GM18520 (cell line): ENCODE measurements at regions not wholly inside any gene's neighbourhood (a gene's known extent, or its start where the extent isn't known, plus 50 kb on each side); places are given as distances from the start of the nearest gene placed in this dataset.
"Not testable (repeated sequence)": the region's sequence is repeated elsewhere in the genome, so short reads cannot be mapped to it uniquely, and the experiment has no call there.

Experiments used
- ATAC-seq: cut with Tn5 transposase; IDR thresholded peaks from one replicate; pipeline ENCODE4 v1.9.1; 2021; ENCODE audit not compliant: unreplicated experiment

DNA sequence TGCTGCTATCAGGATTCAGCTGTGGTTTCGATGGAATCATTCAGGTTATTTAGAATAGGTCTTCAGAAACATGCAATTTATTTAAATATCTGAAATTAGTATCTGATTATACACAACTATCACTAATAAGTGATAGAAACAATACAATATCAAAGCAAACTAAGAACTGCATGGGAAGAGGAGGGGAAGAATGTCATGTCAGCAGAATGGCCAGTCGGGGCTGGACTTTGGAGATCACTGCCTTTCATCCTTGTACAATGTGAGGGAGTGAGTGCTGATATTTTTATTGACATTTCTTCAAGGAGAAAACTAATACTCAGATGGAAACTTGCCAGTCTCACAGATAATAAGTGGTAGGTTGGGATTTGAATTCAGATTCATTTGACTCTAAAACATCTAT lies 224.0 kb upstream of the LINC00305 start:
- ATAC-seq = no peak

DNA sequence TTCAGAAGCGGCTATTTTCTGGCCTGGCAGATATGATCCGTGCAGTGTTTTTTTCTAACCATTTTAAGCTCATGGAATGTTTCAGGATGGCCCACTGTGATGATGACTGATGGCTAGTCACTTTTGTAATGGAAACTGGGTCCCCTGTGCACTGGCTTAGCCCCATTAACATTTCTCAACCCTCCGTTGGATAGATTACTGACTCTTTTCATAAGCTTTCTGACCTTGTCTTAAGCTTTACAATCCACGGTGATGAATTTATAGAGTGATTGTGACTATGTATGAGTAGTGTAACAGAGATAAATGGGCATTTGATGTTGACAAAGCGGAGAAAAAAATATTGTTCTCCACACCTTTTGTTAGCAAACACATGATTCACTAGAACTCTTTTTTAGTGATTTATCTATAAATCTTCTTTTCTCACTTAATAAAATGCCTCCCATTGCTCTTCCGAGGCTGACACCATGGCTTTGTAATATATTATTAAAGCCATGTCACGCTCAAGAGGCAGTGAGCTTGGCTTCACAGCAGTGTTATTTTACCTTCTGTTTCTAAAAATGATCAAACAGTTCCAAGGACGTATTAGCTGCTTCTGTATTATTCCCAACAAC lies 221.0 kb upstream of the LINC00305 start:
- not testable (repeated sequence) for ATAC-seq

DNA sequence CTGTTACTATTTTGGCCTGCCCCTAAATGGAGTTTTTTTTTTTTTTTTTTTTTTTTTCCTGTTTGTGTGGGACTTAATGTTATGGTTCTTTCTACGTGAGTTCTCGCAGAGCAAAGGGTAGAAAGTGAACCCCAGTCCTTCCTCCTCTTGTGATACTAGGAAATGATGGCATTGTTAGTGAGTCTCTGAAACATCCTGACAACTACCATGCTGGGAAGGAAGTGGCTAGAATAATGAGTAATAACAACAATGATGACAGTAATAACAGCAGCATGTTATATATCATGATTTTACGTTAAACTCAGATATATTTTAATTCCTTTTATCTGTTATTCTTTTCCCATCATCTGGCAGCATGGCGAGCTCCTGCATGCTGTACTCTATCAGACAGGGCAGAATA lies 216.2 kb upstream of the LINC00305 start:
- ATAC-seq = no peak

DNA sequence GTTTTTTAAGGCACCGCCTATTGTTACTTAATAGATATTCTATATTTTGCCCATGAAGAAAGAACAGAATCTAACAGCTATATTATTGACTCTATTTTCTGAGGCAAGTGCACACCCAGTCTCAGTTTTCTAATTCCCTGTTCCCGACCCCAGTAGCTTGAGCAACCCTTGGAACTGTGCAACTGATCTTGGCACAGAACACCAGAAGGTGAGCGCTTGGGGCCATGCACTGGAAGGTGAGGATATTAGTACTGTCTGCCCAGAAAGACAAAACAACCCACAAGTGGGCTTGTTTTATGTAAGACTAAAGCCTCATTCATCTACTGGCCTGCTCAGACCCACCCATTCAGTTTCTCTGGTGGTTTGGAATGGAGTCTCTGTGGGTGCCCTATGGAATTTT lies 188.8 kb upstream of the LINC00305 start:
- ATAC-seq = no peak

DNA sequence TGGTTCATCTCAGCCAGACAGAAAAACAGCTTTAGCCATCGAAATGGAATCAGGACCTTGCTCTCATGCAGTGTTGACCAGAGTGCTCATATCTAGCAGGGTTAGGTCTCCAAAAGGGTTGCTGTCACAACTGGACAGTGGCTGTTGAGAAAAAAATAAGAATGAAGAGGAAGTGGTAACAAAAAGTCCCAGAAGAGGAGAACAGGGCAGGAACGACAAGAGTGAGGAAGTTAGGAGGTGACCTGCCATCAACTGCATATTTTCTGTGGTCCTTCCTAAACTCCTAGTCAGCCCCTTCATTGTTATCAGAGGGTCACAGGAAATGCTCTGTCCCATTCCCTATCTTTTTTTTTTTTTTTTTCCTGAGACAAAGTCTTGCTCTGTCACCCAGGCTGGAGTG lies 188.1 kb upstream of the LINC00305 start:
- ATAC-seq = no peak

DNA sequence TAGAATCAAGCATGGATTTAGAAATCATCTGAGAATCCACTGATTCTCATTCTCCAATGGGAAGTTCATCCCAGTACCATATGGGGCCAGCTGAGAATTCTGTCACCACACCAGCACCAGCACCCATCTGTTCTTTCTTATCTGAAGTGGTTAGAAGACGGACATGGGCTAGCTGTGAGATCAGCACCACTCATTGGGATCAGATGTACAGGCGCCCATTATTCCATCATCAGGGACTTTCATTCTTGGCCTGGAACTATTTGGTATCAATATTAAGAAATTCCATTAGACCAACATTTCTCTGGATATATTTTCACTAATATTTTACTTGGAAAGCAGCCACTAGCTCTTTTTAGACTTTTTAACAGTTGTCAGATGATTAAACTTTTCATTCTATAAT lies 185.9 kb upstream of the LINC00305 start:
- no peak for ATAC-seq

DNA sequence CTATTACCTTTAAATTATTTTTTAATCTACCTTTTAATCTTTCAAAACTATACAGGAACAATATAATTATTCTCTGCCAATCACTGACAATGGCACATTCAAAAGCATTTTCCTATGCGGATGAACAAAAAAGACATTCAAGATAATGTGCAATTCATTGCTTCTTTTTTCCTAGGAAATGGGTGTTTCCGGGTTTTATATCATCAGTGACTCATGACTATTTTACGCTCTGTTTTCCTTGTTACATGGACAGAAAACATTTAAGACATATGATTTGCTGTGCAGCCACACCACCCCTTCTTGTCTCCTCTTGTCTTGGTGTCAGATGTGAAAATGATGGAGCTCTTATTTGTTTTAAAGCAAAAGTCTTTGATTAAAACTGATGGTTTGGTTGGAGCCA lies 184.7 kb upstream of the LINC00305 start:
- ATAC-seq = no peak

DNA sequence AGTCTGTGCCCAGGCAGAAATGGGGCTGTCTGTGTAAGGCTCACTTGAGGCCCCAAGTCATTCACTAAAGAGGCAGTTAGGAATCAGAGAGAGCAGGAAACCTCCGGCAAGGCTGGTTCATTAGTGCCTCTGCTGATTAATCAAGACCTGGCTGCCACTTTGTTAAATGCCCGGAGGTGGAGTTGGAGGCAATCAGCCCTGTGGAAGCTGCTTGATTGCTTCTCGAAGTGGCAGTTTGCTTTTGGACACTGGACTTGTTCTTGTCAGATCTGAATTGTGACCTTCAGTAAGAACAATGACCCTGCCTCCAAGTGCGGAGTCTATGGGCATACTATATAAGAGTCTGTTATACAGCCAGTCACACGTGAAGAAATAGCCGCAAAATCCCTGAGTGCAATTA lies 183.9 kb upstream of the LINC00305 start:
- no peak for ATAC-seq

DNA sequence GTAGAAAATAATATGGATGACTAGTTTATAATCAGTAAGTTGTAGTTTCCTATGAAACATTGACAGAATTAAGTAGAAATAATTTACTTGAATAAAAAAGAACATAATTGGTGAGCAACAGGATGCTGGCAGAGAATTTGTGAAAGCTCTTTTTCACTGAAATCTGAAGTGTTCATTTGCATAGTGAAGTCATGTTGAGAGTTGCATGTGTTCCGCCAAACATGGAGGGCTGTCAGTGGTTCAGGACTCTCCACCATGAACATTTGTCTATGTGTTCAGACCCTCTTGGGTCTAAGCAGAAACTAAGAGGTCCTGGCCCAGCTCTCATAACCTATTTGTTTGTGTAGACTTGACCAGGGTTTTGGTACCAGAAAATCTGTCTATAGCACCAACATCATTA lies 182.5 kb upstream of the LINC00305 start:
- ATAC-seq = no peak

DNA sequence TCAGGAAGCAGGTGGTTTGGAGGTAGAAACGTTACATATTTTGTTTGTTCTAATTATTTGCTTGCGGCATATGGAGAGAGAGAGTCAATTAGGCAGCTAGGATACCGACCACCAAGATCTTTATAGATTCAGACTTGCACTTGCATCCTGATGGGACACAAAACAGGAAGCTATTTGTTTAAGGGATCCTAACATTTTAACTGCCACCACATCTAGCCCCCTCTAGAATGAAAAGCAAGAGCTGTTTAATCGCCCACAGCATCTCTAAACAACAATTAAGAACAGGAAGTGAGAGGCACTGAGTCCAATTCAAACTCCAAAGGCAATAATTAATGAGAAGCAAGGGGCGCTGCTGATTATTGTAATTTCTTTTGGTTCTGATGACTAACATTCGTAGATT lies 182.0 kb upstream of the LINC00305 start:
- no peak for ATAC-seq

DNA sequence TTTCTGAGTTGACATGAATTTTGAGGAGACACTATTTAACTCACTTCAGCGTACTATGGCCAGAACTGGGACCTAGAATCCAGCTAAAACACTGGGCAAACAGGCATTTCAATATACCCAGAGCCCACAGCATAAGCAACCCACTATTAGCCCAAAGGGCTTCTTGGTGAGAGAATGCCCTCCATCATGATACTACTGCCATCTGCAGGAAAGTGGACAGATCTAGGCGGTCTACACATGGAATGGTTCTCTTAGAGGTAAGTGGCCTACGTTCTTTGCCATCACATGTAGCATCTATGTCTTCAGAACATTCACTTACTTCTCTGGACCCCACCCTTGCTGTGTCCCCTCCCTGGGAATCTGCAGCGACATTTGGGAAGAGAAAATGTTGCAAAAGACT lies 181.3 kb upstream of the LINC00305 start:
- ATAC-seq = no peak

DNA sequence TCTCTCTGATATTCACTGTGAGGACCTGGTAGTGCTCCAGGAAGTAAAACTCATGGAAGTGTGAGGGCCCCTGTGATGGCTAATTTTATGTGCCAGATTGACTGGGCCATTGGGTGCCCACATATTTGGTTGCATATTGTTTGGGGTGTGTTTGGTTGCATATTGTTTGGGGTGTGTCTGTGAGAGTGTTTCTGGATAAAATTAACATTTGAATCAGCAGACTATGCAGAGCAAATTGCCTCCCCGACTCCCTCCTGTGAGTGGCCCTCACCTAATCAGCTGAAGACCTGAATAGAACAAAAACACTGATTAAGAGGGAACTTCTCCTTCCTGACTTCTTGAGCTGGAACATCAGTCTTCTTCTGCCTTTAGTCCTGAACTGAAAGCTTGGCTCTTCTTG lies 173.3 kb upstream of the LINC00305 start:
- ATAC-seq = no peak

DNA sequence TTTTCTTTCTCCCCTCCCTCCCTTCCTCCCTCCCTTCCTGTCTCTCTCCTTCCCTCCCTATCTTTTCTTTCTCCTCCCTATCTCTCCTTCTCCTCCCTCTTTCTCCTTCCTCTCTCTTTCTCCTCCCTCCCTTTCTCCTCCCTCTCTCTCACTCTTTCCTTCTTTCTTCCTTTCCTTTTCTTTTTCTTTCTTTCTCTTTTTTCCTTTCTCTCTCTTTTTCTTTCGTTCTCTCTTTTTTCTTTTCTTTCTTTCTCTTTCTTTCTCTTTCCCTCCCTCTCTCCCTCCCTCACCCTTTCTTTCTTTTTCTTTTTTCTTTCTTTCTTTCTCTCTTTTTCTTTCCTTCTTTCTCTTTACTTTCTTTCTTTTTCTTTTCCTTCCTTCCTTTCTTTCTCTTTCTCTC lies 169.7 kb upstream of the LINC00305 start:
- ATAC-seq = no peak

DNA sequence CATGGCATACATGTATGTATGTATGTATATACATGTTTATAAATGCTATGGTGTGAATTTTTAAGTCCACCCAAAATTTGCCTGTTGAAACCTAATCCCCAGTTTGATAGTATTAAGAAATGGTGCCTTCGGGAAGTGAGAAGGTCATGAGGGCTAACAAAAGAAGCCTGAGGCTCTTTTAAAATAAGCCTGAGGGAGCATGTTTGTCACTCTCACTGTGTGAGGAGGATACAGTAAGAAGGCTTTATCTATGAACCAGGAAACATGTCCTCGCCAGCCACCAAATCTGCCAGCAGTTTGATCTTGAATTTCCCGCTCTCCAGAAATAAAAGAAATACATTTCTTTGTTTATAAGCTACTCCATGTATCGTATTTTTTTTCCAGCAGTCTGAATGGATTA lies 163.0 kb upstream of the LINC00305 start:
- no peak for ATAC-seq

DNA sequence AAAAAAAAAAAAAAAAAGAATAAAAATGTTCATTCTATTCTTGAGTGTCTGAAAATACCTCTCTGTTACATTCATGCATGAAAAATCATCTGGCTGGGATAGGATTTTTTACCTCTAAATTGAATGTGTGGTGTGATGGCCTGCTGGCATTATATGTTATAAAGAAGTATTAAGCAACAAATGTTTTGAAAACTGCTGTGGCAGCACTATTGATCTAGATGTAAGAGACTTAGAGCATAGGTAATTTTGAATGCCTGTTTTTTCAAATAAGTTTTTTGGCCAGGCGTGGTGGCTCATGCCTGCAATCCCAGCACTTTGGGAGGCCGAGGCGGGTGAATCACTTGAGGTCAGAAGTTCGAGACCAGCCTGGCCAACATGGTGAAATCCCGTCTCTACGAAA lies 147.0 kb upstream of the LINC00305 start:
- no peak for ATAC-seq

DNA sequence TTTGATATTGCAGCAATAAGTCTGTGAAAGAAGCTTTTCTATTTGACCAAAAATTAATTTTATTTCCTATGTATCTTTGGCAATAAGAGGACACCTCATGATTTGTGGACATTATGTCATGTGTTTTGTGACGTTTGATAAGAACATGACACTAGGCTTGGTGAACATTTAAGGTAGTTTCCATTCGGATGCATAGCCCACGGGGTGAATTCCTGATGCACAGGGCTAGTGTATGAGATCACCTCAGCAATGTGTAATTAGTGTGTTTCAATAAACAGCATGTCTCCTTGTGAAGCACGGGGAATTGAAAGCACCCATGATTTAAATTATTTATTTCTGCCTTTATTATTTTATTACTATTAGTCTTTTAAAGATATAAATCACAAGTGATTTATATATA lies 146.1 kb upstream of the LINC00305 start:
- ATAC-seq = no peak

DNA sequence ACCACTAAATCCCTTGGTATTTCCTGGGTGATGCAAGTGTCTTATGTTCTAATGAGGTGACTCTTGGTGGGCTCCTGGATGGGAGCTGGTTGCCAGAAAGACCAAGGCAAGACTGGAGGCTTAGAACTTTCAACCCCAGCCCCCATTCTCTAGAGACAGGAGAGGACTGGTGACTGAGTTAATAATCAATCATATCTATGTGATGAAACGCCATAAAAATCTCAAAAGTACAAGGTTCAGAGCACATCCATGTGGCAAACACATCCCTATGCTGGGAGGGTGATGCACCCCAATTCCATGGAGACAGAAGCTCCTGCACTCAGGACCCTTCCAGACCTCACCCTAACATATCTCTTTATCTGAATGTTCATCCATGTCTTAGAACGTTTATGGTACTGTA lies 139.5 kb upstream of the LINC00305 start:
- ATAC-seq = no peak

DNA sequence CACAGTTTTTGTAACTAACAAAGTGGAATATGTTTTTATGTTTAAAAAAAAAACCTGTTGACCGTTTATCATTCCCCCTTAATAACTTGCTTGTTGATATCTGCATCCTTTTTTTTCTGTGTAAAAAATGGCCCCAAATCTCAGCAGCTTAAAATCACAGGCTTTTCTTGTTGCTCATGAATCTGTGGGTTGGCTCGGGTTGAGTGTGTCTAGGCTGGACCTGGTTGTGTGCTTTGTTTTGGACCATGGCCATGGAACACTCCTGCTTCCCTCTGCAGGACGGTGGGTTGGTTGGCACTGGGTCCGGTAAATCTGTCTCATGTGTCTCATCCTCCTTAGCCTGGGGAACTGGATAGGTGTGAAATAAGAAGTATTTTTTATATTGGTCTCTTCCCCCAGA lies 139.0 kb upstream of the LINC00305 start:
- ATAC-seq = no peak

DNA sequence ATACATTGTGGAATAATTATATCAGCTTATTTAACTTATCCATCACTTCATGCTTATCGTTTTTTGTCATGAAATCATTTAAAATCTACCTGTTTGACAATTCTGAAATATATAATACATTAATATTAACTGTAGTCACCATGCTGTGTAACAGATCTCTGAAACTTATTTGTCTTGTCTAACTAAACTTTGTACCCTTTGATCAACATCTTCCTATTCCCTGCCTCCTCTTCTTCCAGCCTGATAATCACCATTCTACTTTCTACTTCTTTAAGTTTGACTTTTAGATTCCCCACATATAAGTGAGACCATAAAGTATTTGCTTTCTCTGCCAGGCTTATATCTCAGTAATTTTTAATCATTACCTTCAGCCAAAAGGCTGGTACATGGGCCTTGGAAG lies 134.2 kb upstream of the LINC00305 start:
- no peak for ATAC-seq

DNA sequence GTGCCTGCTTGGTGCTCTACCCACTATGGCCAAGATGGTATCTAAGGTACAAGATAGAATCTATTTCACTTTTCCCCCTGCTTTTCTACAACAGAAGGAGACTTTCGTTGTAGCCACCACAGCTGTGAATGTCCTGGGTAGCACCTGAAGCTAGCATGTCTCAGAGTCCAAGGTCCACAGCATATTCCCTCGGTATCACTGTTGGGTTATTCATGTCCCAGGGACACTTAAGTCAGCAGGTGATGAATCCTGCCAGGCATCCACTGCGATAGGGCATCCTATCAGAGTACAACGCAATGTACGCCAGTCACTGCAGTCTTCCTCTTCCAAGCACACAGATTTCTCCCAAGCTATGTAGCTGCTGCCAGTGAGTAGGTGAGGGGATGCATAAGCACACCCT lies 129.1 kb upstream of the LINC00305 start:
- no peak for ATAC-seq

DNA sequence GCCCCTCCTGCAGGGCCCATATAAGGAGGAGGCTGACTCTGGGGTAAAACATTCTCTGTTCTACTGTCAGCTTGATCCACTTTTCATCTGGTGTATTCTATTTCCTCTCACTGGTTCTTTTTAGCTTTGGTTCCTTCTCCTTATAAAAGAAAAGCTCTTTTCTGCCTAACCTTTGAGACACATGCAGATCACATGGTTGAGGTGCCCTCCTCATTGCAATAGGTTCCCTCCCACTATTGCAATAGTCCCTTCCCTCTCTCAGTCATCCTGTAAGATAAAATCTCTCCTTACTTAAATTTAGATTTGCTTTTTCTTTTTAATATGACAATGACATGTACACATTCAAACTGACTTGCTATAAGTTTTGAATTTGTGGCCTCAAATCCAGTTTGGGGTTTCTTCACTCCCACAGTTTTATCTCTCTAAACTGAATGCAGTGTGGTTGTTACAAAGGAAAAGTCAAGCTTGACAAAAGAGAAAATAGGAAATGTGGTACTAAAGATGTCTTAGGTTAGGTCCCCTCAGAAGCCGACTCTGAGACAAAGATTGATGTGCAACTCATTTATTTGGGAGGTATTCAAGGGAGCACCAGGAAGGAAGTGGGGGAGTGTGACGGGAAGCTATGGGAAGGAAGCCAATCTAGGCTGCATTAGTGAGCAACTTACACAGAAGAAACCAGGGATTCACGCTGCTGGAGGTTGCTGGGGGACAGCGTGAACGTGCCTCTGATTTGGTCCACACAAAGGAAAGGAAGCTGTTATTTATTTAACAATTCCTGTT lies 127.6 kb upstream of the LINC00305 start:
- ATAC-seq = no peak

DNA sequence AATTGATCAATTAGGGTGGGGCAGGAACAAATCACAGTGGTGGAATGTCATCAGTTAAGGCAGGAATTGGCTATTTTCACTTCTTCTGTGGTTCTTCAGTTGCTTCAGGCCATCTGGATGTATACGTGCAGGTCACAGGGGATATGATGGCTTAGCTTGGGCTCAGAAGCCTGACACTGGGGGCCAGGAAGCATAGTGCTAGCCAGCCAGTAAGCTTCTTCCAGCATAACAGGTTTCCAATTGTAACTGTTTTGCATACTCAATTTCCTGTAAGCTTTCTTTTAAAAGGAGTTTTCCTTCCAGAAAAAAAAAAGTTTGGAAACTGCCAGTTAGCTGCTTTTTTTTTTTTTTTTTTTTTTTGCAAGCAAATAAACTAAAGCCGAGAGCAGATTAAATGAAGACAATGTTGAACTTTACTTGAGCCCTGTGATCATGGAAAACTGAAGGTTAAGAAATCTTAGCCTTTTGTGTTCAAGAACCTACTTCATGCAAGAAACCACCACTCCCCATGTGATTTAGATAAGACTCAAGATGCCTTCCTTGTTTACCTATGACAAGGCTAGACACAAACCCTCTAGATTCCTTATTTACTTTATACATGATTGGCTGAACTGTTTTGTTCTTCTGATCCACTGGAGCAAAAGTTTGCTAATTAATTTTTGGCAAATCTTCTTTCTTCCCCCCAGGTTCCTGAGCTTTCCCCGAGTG lies 126.9 kb upstream of the LINC00305 start:
- ATAC-seq = no peak
